GM10248 (cell line): ENCODE measurements at regions not wholly inside any gene's neighbourhood (a gene's known extent, or its start where the extent isn't known, plus 50 kb on each side); places are given as distances from the start of the nearest gene placed in this dataset.

Experiments used
- CTCF ChIA-PET: fragments of 300-600 bp; sonication (Branson Sonifier 250); formaldehyde crosslinking; extraction: SDS; loops from one replicate; lab custom pipeline; 2021; ENCODE audit warnings: antibody characterized with exemption; lab: Yijun Ruan, JAX
- POLR2A ChIA-PET: fragments of 350-650 bp; sonication (Branson Sonifier 250); formaldehyde crosslinking; extraction: SDS; loops from one replicate; lab custom pipeline; 2020; ENCODE audit warnings: antibody characterized with exemption; lab: Yijun Ruan, JAX
- DNase-seq: peaks from one replicate; pipeline ENCODE4 v3.0.0; 2012; ENCODE audit errors: extremely low spot score
- TF ChIP-seq, protein P1 (sequence below): IDR thresholded peaks from 2 replicates; pipeline ENCODE4 v1.5.1; 2012; ENCODE audit warnings: mild to moderate bottlenecking, low read depth; ENCODE audit errors: extremely low read depth, missing control alignments, control extremely low read depth

DNA sequence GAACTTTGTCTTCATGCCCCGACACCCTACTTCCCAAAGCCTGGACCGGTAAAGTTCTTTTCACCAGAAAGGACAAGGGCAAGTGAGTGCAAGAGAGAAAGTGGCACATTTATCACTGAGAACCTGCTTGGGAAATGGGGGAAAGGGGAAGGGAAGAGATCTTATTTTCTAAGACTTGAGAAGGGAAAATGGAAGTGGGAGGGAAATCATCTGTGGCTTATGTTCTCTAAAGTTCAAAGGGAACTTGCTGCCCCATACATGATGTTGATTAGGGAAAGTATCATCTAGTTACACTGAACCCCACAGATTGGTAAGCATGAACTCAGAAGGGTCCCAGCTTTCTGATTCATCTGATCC is 199.5 kb upstream of the LPP start:
- POLR2A ChIA-PET = no interaction called here
- TF ChIP-seq, protein P1, sequence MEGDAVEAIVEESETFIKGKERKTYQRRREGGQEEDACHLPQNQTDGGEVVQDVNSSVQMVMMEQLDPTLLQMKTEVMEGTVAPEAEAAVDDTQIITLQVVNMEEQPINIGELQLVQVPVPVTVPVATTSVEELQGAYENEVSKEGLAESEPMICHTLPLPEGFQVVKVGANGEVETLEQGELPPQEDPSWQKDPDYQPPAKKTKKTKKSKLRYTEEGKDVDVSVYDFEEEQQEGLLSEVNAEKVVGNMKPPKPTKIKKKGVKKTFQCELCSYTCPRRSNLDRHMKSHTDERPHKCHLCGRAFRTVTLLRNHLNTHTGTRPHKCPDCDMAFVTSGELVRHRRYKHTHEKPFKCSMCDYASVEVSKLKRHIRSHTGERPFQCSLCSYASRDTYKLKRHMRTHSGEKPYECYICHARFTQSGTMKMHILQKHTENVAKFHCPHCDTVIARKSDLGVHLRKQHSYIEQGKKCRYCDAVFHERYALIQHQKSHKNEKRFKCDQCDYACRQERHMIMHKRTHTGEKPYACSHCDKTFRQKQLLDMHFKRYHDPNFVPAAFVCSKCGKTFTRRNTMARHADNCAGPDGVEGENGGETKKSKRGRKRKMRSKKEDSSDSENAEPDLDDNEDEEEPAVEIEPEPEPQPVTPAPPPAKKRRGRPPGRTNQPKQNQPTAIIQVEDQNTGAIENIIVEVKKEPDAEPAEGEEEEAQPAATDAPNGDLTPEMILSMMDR = no peak
- CTCF ChIA-PET = no interaction called here
- DNase-seq = no peak

DNA sequence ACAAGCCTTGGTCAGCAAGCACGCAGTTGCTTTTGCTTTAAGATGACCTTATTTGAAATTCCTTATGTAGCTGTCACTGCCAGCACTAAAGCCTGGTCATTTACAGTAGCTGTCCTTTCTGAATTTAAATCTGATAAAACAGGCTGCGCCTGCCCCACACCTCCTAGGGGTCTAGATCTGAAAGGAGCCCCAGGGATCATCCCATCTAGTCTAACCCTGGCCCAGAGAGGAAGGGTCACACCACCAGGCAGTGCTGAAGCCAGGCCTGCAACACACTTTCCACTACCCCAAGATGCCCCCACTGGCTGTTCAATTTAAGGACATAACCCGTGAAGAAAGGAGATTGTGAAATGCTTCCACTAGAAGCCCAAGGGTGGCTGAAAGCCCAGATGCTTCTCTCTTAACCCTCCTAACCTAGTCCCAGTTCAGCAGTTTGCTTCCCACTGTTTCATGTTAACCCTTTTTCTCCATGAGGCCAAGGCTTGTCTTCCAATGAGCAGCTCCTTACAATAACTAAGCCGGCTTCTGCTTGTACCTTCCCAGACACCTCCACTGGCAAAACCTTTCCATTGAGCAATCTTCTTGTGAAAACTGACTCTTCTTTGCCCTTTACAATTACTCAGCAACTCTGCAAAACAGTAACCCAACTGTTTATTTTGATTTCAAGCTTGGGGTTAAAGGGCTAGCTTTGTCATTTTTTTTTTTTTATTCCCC is 198.9 kb upstream of the LPP start:
- TF ChIP-seq, protein P1 = no peak
- POLR2A ChIA-PET = no interaction called here
- CTCF ChIA-PET = interaction anchor here (0.6 kb wide), 1 partner anchor 10 kb away, joined by 3 read pairs; no protein-coding TSS in a partner anchor
- no peak for DNase-seq

DNA sequence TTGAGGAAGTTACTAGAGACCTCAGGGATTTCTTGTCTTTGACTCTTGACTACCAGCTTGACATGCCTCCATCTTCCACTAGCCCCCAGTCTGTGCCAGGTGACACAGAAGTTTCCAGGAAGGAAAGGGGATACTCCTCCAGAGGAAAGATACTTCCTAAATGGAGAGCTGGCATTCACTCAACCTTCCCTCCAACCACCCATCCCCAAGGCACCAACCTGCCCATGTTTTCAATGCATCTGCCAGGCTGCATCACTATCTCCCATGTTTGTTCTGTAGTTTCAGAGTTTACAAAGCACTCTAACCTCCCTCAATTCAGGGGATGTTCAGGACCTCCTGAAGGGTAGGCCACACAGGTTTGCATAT is 198.4 kb upstream of the LPP start:
- CTCF ChIA-PET = interaction anchor here (0.6 to 1.2 kb wide), 2 partner anchors 10 to 217 kb away, joined by 3 read pairs; no protein-coding TSS in a partner anchor
- no peak for DNase-seq
- TF ChIP-seq, protein P1 = no peak
- POLR2A ChIA-PET = no interaction called here

DNA sequence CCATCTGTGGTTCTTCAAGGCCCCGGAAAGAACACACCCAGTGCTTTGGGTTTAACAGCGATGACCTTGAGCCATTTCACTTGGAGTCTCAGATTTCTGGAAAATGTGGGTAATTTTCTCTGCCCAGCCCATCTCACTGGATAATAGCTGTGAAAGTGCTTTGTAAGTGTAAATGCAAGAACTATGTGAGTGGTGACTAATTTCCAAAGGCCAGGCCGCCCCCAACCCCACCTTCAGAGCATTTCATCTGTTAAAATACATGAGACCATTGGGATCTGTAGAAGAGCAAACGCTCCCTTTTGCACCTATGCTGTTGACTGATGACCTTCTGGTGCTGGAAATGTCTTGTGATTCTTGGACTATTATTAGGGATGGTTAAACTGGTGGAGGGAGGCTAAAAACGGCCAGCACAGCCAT is 196.8 kb upstream of the LPP start:
- DNase-seq = no peak

DNA sequence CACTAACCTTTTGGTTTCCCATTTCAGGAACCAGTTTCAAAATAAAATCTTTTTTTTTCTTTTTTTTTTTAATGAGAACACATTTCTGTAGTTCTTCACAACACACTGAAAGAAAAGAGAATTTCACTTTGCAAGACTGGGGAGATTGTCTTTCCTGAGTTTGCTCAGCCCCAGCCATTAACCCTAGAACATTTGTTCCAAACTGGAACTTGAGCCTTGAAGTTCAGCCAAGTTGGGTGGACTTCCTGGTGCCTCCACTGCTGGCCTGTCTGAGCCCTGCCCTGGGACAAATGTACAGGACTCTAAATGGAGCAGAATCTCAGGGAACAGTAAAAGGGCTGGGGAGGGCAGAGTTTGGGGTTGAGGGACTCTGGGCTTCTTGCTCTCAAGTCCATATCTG is 196.4 kb upstream of the LPP start:
- TF ChIP-seq, protein P1 = no peak
- DNase-seq = no peak
- ChIA-PET CTCF (no interaction called here), POLR2A (no interaction called here)

More for the DNA sequence above, 196.8 kb upstream of the LPP start:
- POLR2A ChIA-PET = no interaction called here
- CTCF ChIA-PET = no interaction called here
- TF ChIP-seq, protein P1 = no peak

DNA sequence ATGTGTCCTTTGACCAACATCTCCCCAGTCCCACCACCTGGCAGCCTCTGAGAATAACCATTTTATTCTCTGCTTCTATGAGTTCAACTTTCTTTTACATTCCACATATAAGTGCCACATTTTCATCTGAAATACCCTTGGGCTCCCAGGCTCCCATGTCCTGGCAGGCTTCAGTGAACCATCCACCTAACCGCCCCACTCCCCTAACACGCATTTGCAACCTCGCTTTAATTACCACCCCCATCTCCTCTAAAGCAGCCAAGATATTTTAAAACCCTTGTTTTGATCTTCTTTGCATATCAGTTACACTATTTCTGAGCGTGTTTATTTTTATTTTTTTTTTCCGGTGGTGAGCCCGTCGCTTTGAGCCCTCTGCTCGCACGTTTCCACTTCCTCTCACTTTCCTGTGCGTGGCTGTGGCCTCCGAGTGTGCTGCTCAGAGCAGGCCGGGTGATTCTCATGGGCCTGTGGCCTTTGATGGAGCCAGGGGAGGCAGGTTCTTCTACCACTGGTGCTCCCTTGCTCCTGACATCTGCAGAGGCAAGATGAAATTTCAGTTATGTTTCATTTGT is 195.4 kb upstream of the LPP start:
- no peak for DNase-seq
- TF ChIP-seq, protein P1 = no peak
- CTCF ChIA-PET = no interaction called here
- POLR2A ChIA-PET = no interaction called here
